Stomach smooth muscle (tissue), 2 donors: ENCODE measurements at regions not wholly inside any gene's neighbourhood (a gene's known extent, or its start where the extent isn't known, plus 50 kb on each side); places are given as distances from the start of the nearest gene placed in this dataset.

Source experiments
- H3K27ac ChIP-seq: one replicate; pipeline ENCODE4 v1.7.0; 2013; ENCODE audit warnings: mild to moderate bottlenecking, low read length, inconsistent platforms
- H3K27me3 ChIP-seq, 2 donors: one replicate each; pipeline ENCODE4 v1.7.0; 2013; ENCODE audit warnings: low read length in 2 of 2; ENCODE audit not compliant: insufficient read depth in 2 of 2, control insufficient read depth in 1 of 2
- H3K36me3 ChIP-seq, 2 donors: one replicate each; pipeline ENCODE4 v1.7.0; 2013; ENCODE audit warnings: low read length in 2 of 2; ENCODE audit not compliant: control insufficient read depth in 2 of 2, insufficient read depth in 2 of 2
- H3K4me1 ChIP-seq: one replicate; pipeline ENCODE4 v1.7.0; 2013; ENCODE audit warnings: low read length; ENCODE audit not compliant: control insufficient read depth, insufficient read depth
- H3K4me3 ChIP-seq, 2 donors: one replicate each; pipeline ENCODE4 v1.7.0; 2013; ENCODE audit warnings: low read length in 2 of 2
- H3K9ac ChIP-seq, 2 donors: one replicate each; pipeline ENCODE4 v1.7.0; 2013; ENCODE audit warnings: low read length in 2 of 2, mild to moderate bottlenecking in 1 of 2
- H3K9me3 ChIP-seq, 2 donors: one replicate each; pipeline ENCODE4 v1.7.0; 2013; ENCODE audit warnings: low read length in 2 of 2; ENCODE audit not compliant: control insufficient read depth in 2 of 2
- donor health status: healthy.
- donor health status: Pancreatic carcinoma.

DNA sequence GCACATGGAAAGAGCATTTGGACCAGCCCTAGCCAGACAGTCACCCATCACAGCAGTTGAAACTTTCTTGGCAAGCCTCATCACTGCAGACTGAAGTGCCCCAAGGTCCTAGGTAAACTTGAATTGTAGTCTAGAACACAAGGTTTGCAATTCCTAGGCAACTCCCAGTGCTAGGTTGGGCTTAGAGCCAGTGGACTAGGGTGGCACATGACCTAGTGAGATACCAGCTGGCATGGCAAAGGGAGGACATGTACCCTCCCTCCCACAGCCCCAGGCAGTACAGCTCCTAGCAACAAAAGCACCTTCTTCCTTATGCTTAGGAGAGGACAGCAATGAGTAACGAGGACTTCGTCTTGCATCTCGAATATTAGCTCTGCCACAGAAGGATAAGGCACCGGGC is 889.5 kb downstream of the JRKL start:
- H3K36me3 ChIP-seq: no peaks in the 10 kb centered on the region
- no peaks in the 10 kb centered on the region for H3K4me1 ChIP-seq
- no peak overlapping the region for H3K9ac ChIP-seq
- no peaks in the 10 kb centered on the region for H3K27me3 ChIP-seq
- H3K9me3 ChIP-seq: peaks cover 2% of the 10 kb centered on the region in 2 donors
- no peak overlapping the region for H3K4me3 ChIP-seq
- no peak overlapping the region for H3K27ac ChIP-seq

GRCh38 chr11:97280347-97280746 is 890.5 kb downstream of the JRKL start:
- H3K27me3 ChIP-seq: no peaks in the 10 kb centered on the region
- no peak overlapping the region for H3K4me3 ChIP-seq
- peaks cover 0 to 2% of the 10 kb centered on the region in 2 donors for H3K9me3 ChIP-seq
- H3K4me1 ChIP-seq: no peaks in the 10 kb centered on the region
- H3K27ac ChIP-seq: no peak overlapping the region
- no peak overlapping the region for H3K9ac ChIP-seq
- H3K36me3 ChIP-seq: no peaks in the 10 kb centered on the region

- Histone ChIP-seq H3K9me3 (no peaks in the 10 kb centered on the region), H3K27ac (no peak overlapping the region), H3K4me1 (no peaks in the 10 kb centered on the region), H3K9ac (no peak overlapping the region), H3K36me3 (no peaks in the 10 kb centered on the region), H3K4me3 (no peak overlapping the region), H3K27me3 (no peaks in the 10 kb centered on the region)
Observed at GRCh38 chr11:97289823-97290222, 900.0 kb downstream of the JRKL start.

DNA sequence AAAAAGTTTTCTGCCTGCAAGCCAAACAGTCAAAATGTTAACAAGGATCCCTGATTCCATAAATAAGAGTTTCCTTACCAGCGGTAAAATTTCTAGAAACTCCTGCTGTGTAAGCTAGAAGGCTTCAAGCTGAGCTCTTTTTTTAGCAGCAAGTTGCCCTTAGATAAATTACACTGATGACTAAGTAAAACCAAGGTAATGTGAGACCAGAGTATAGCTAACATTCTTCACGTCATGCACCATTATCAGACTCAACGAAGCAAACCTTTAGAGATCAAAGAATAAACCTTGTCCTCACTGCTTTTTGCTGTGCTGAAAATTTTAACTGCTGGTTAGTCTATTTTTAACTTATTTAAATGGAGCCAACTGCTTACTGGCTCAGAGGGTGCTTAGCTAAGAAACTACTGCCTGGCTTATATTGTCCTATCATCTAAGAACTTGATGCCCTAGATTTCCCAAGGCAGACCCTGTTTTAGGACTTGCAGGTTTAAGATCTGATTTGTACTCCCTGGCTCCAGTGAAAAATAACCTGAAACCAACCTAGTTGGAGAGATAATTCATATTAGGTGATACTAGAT is 900.7 kb downstream of the JRKL start:
- Histone ChIP-seq H3K27ac (no peak overlapping the region), H3K4me3 (no peak overlapping the region), H3K9me3 (no peaks in the 10 kb centered on the region), H3K27me3 (no peaks in the 10 kb centered on the region), H3K4me1 (no peaks in the 10 kb centered on the region), H3K36me3 (no peaks in the 10 kb centered on the region), H3K9ac (no peak overlapping the region)

GRCh38 chr11:97296301-97296700 is 906.5 kb downstream of the JRKL start:
- no peak overlapping the region for H3K4me3 ChIP-seq
- H3K36me3 ChIP-seq: no peaks in the 10 kb centered on the region
- no peaks in the 10 kb centered on the region for H3K9me3 ChIP-seq
- H3K4me1 ChIP-seq: no peaks in the 10 kb centered on the region
- no peak overlapping the region for H3K27ac ChIP-seq
- H3K27me3 ChIP-seq: no peaks in the 10 kb centered on the region
- no peak overlapping the region for H3K9ac ChIP-seq

GRCh38 chr11:97309291-97309690 is 919.5 kb downstream of the JRKL start:
- no peak overlapping the region for H3K27ac ChIP-seq
- H3K4me3 ChIP-seq: no peak overlapping the region
- H3K9me3 ChIP-seq: no peaks in the 10 kb centered on the region
- H3K9ac ChIP-seq: no peak overlapping the region
- no peaks in the 10 kb centered on the region for H3K36me3 ChIP-seq
- H3K4me1 ChIP-seq: no peaks in the 10 kb centered on the region
- H3K27me3 ChIP-seq: no peaks in the 10 kb centered on the region

- H3K27me3 ChIP-seq: no peaks in the 10 kb centered on the region
- H3K4me1 ChIP-seq: no peaks in the 10 kb centered on the region
- no peak overlapping the region for H3K4me3 ChIP-seq
- H3K27ac ChIP-seq: no peak overlapping the region
- H3K36me3 ChIP-seq: no peaks in the 10 kb centered on the region
- H3K9ac ChIP-seq: no peak overlapping the region
- H3K9me3 ChIP-seq: no peaks in the 10 kb centered on the region
Observed at GRCh38 chr11:97325693-97326092, 935.9 kb downstream of the JRKL start.

DNA sequence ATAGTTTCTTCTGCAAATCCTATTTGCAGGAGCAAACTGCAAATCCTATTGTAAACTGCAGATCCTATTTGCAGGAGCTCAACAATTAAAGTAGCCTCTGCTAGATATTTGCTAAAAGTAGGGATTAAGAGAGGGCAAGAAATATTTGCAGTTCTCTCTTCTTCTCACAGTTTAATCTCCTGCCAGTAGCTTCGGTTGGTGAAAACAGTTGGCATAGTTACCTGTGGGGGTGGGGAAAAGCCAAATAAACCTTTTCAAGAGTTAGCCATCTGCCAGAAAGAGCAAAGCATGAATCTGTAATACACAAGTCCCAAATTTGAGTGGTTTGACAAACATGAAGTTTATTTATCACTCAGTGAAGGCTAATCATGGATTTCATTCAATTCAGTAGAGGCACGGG is 942.5 kb downstream of the JRKL start:
- Histone ChIP-seq H3K4me1 (no peaks in the 10 kb centered on the region), H3K9me3 (no peaks in the 10 kb centered on the region), H3K9ac (no peak overlapping the region), H3K27ac (no peak overlapping the region), H3K36me3 (no peaks in the 10 kb centered on the region), H3K4me3 (no peak overlapping the region), H3K27me3 (no peaks in the 10 kb centered on the region)

DNA sequence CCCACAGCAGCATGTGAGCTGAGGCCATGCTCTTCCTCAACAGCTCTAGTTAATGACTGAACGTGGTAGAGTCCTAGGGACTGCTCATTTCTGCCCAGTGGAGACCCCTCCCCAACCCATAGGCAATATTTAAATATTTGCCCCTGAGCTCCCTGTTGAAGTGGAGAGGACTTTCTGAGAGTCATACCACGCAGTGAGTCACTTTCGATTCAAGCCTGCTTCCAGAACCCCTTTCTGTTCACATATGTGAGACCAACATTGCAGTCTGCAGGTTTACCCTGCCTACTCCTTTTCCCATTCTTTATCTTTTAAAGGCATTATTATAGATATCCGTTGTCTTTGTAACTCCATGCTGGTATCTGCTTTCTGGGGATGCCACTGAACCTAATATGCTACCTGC is 946.3 kb downstream of the JRKL start:
- Histone ChIP-seq H3K27me3 (no peaks in the 10 kb centered on the region), H3K4me1 (no peaks in the 10 kb centered on the region), H3K9ac (no peak overlapping the region), H3K9me3 (no peaks in the 10 kb centered on the region), H3K27ac (no peak overlapping the region), H3K4me3 (no peak overlapping the region), H3K36me3 (no peaks in the 10 kb centered on the region)

- Histone ChIP-seq H3K9ac (no peak overlapping the region), H3K4me3 (no peak overlapping the region), H3K9me3 (no peaks in the 10 kb centered on the region), H3K4me1 (no peaks in the 10 kb centered on the region), H3K36me3 (no peaks in the 10 kb centered on the region), H3K27ac (no peak overlapping the region), H3K27me3 (no peaks in the 10 kb centered on the region)
Observed at GRCh38 chr11:97345032-97345431, 955.2 kb downstream of the JRKL start.

GRCh38 chr11:97349201-97349600 is 959.4 kb downstream of the JRKL start:
- Histone ChIP-seq H3K9ac (no peak overlapping the region), H3K27ac (no peak overlapping the region), H3K9me3 (no peaks in the 10 kb centered on the region), H3K4me1 (no peaks in the 10 kb centered on the region), H3K4me3 (no peak overlapping the region), H3K27me3 (no peaks in the 10 kb centered on the region), H3K36me3 (no peaks in the 10 kb centered on the region)
